Cardiac muscle cell (in vitro differentiated cells and primary cell): ENCODE measurements at regions not wholly inside any gene's neighbourhood (a gene's known extent, or its start where the extent isn't known, plus 50 kb on each side); places are given as distances from the start of the nearest gene placed in this dataset.
A peak's percentile ranks its signal among the peaks of the same experiment; 100 is the strongest.

Experiments used
- DNase-seq, 2 donors: peaks; one replicate each; pipeline versions ENCODE4 v3.0.0 to v3.0.0-alpha.2; 2010 to 2017; ENCODE audit warnings: low read depth in 1 of 2, low spot score in 1 of 2
- H3K27ac ChIP-seq: fragments of 200-600 bp; sonication (generic); 2 replicates; pipeline ENCODE4 v1.5.1; 2016
- H3K27me3 ChIP-seq: fragments of 200-600 bp; sonication (generic); 2 replicates; pipeline ENCODE4 v1.6.0; 2016; ENCODE audit warnings: control low read depth
- H3K36me3 ChIP-seq: fragments of 200-600 bp; sonication (generic); 2 replicates; pipeline ENCODE4 v1.5.1; 2016; ENCODE audit warnings: control low read depth
- H3K4me1 ChIP-seq: fragments of 200-600 bp; sonication (generic); 2 replicates; pipeline ENCODE4 v1.8.1; 2017; ENCODE audit warnings: low read depth, mild to moderate bottlenecking, mixed run types
- H3K4me3 ChIP-seq: fragments of 200-600 bp; sonication (generic); 2 replicates; pipeline ENCODE4 v1.5.1; 2016; ENCODE audit warnings: mild to moderate bottlenecking
- H3K9me3 ChIP-seq: fragments of 200-600 bp; sonication (generic); 2 replicates; pipeline ENCODE4 v1.5.1; 2017; ENCODE audit warnings: low read depth, mild to moderate bottlenecking, control low read depth
- TF ChIP-seq, protein P1 (sequence below): IDR thresholded peaks from 2 replicates; pipeline ENCODE4 v1.5.1; 2012; ENCODE audit warnings: low read depth, mild to moderate bottlenecking, low read length

- no peaks in the 10 kb centered on the region for H3K36me3 ChIP-seq
- DNase-seq, result no peak
- no peak overlapping the region for H3K27ac ChIP-seq
These were observed 230.7 kb downstream of the HLX start for GRCh38 chr1:221109930-221110329.

DNA sequence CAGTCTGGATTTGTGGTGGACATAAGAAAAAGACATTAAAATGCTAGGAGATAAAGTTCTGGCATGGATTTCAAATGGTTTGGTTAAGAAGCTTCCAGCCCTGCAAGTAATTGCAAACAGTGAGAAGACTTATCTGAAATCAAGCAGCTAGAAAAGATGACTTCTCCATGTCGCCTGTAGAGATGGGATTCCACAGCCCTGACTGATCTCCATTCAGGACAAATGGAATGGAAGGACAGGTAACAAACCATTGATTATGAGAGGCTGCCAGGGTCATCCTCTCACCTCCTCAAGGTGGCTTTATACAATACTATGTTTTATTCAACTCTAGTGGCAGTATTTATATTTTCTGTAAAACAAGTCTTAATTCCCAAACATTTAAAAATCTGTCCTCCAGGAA lies 237.9 kb downstream of the HLX start:
- DNase-seq, result no peak
- Histone ChIP-seq H3K4me1 (peaks cover 8% of the 10 kb centered on the region), H3K36me3 (no peaks in the 10 kb centered on the region), H3K9me3 (no peaks in the 10 kb centered on the region), H3K27me3 (no peaks in the 10 kb centered on the region), H3K4me3 (no peak overlapping the region), H3K27ac (no peak overlapping the region)
- TF ChIP-seq, protein P1, sequence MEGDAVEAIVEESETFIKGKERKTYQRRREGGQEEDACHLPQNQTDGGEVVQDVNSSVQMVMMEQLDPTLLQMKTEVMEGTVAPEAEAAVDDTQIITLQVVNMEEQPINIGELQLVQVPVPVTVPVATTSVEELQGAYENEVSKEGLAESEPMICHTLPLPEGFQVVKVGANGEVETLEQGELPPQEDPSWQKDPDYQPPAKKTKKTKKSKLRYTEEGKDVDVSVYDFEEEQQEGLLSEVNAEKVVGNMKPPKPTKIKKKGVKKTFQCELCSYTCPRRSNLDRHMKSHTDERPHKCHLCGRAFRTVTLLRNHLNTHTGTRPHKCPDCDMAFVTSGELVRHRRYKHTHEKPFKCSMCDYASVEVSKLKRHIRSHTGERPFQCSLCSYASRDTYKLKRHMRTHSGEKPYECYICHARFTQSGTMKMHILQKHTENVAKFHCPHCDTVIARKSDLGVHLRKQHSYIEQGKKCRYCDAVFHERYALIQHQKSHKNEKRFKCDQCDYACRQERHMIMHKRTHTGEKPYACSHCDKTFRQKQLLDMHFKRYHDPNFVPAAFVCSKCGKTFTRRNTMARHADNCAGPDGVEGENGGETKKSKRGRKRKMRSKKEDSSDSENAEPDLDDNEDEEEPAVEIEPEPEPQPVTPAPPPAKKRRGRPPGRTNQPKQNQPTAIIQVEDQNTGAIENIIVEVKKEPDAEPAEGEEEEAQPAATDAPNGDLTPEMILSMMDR, result no peak

More at GRCh38 chr1:221109930-221110329, 230.7 kb downstream of the HLX start:
- H3K27me3 ChIP-seq, result no peaks in the 10 kb centered on the region
- TF ChIP-seq, protein P1, result no peak
- peaks cover 2% of the 10 kb centered on the region for H3K9me3 ChIP-seq
- H3K4me3 ChIP-seq, result no peak overlapping the region
- H3K4me1 ChIP-seq, result no peaks in the 10 kb centered on the region

GRCh38 chr1:221117548-221117951 lies 238.3 kb downstream of the HLX start:
- peak in 1 of 2 donors; percentile 65 for DNase-seq
- no peak overlapping the region for H3K4me3 ChIP-seq
- peaks cover 8% of the 10 kb centered on the region for H3K4me1 ChIP-seq
- TF ChIP-seq, protein P1, result no peak
- no peak overlapping the region for H3K27ac ChIP-seq
- H3K27me3 ChIP-seq, result no peaks in the 10 kb centered on the region
- no peaks in the 10 kb centered on the region for H3K9me3 ChIP-seq
- H3K36me3 ChIP-seq, result no peaks in the 10 kb centered on the region

GRCh38 chr1:221118176-221118937 lies 239.1 kb downstream of the HLX start:
- H3K4me1 ChIP-seq, result peaks cover 8% of the 10 kb centered on the region
- no peaks in the 10 kb centered on the region for H3K27me3 ChIP-seq
- H3K27ac ChIP-seq, result no peak overlapping the region
- DNase-seq, result no peak
- H3K4me3 ChIP-seq, result no peak overlapping the region
- TF ChIP-seq, protein P1, result no peak
- no peaks in the 10 kb centered on the region for H3K9me3 ChIP-seq
- H3K36me3 ChIP-seq, result no peaks in the 10 kb centered on the region

GRCh38 chr1:221118938-221119320 lies 239.7 kb downstream of the HLX start:
- H3K27ac ChIP-seq, result no peak overlapping the region
- no peak overlapping the region for H3K4me3 ChIP-seq
- no peaks in the 10 kb centered on the region for H3K9me3 ChIP-seq
- H3K4me1 ChIP-seq, result peaks cover 8% of the 10 kb centered on the region
- TF ChIP-seq, protein P1, result no peak
- H3K36me3 ChIP-seq, result no peaks in the 10 kb centered on the region
- DNase-seq, result peak in 1 of 2 donors; percentile 5
- no peaks in the 10 kb centered on the region for H3K27me3 ChIP-seq
